ENCODE measurements at regions not wholly inside any gene's neighbourhood (a gene's known extent, or its start where the extent isn't known, plus 50 kb on each side); places are given as distances from the start of the nearest gene placed in this dataset.
A peak's percentile ranks its signal among the peaks of the same experiment; 100 is the strongest.

DNA sequence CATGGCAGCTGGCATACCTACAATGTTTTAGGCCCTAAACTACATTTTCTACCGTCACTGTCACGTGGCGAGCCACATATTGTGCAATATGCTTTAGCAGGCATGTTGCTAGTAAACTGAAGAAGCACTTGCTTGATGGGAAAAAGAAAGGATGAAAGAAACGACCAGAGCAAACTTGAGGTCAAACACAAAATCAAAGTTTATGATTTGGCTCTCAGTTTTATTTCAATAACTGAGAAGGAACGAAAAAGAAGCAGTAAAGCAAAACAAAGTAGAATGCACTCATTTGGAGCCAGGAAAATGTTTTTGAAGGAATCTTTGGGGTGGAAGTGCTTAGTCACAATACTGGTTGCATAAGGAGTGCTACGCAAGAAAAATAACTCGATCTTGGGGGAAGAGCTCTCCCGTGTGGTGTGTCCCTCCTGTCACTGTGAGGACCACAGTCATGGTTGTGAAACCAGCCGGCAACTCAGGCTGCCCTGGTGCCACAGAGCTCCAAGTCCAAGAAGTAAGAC is 349.8 kb downstream of the RBM43 start:
- Histone ChIP-seq H3K36me3 (ENCODE audit: low read depth, low read length) (no peaks in the 10 kb centered on the region), H4K20me1 (ENCODE audit: low read length) (no peaks in the 10 kb centered on the region), H3K4me3 (ENCODE audit: low read length) (no peak overlapping the region), H3K9me3 (ENCODE audit: low read length) (no peaks in the 10 kb centered on the region), H3K27ac (ENCODE audit: low read length) (no peak overlapping the region), H2AFZ (ENCODE audit: low read length) (0 out of 2 replicates have a peak overlapping the region, but pooled peaks have one; percentile 39), H3K27me3 (ENCODE audit: low read length) (no peaks in the 10 kb centered on the region), H3K9ac (ENCODE audit: low read length) (no peak overlapping the region), H3K9me2 (replicated peaks; ENCODE audit: low read length) (no peaks in the 10 kb centered on the region), H3K79me2 (ENCODE audit: low read length) (no peaks in the 10 kb centered on the region), H3K4me1 (ENCODE audit: insufficient read depth, low read length) (peaks cover 6% of the 10 kb centered on the region), H3F3A (ENCODE audit: low read length, unreplicated experiment) (no peaks in the 10 kb centered on the region), H3K4me2 (ENCODE audit: low read length) (no peak overlapping the region)
- intact Hi-C loops (cut with micrococcal nuclease), result no loop called here
- ChIA-PET POLR2A (ENCODE audit: unreplicated experiment) (interaction anchor here (0.6 kb wide), 2 partner anchors 20 to 290 kb away, joined by 3 read pairs; no protein-coding TSS in a partner anchor), CTCF (no interaction called here)
- BruUV-seq (replicated peaks), result no TSS peak
- ATAC-seq (no peak), DNase-seq (peak; percentile 14)
- TF ChIP-seq, protein P1, sequence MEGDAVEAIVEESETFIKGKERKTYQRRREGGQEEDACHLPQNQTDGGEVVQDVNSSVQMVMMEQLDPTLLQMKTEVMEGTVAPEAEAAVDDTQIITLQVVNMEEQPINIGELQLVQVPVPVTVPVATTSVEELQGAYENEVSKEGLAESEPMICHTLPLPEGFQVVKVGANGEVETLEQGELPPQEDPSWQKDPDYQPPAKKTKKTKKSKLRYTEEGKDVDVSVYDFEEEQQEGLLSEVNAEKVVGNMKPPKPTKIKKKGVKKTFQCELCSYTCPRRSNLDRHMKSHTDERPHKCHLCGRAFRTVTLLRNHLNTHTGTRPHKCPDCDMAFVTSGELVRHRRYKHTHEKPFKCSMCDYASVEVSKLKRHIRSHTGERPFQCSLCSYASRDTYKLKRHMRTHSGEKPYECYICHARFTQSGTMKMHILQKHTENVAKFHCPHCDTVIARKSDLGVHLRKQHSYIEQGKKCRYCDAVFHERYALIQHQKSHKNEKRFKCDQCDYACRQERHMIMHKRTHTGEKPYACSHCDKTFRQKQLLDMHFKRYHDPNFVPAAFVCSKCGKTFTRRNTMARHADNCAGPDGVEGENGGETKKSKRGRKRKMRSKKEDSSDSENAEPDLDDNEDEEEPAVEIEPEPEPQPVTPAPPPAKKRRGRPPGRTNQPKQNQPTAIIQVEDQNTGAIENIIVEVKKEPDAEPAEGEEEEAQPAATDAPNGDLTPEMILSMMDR (conservative IDR thresholded peaks at IDR 0.05; ENCODE audit: low read depth, low read length), result no peak

DNA sequence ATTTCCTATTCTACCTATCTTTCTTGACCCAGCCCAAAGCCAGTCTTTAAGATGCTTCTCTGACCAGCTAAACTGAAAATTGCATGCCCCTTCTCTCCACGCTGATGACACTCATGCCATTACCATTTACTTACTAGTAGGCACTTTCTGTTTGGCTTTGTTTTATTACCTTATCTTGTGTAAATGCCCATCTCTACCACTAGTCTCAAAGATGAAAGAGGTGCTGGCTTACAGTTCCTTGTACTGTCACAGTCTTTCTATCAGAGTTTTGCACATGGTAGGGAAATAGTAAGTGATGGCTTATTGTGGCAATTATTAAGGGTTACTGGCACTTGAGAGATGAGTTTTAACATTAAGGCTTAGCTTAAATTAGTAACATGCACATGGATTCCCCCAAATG is 352.1 kb downstream of the RBM43 start:
- H3K27ac ChIP-seq (ENCODE audit: low read length), result no peak overlapping the region
- ChIA-PET CTCF (no interaction called here), POLR2A (ENCODE audit: unreplicated experiment) (no interaction called here)

DNA sequence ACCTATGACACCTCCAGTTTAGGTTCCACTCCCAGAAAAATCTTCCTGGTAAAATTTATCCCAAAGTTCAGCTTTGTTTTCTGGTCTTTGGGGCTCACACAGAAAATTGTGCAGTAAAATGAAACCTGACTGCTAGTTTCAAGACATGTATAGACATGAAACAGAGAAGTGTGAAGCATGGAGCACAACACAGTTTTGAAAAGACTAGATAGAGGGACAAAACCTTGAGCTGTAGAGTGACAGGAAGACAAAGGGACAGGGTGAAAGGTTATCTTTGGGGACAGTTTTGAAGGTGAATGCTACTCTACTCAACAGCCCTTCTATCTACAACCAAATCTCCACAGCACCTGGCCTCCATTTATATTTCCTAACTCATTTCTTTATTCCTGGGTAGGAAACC is 352.6 kb downstream of the RBM43 start:
- DNase-seq, result no peak
- intact Hi-C loops (cut with micrococcal nuclease), result no loop called here
- no peak overlapping the region for H3K4me3 ChIP-seq (ENCODE audit: low read length)
- no TSS peak for BruUV-seq (replicated peaks)
- no peaks in the 10 kb centered on the region for H3F3A ChIP-seq (ENCODE audit: low read length, unreplicated experiment)
- no peak overlapping the region for H3K27ac ChIP-seq (ENCODE audit: low read length)
- TF ChIP-seq, protein P1 (conservative IDR thresholded peaks at IDR 0.05; ENCODE audit: low read depth, low read length), result no peak
- TF ChIP-seq EZH2 (IDR thresholded peaks at IDR 0.05; ENCODE audit: low read length, unreplicated experiment), result no peak
- no peak for TF ChIP-seq EZH2phosphoT487 (IDR thresholded peaks at IDR 0.05; ENCODE audit: borderline replicate concordance, low read length)
- no peaks in the 10 kb centered on the region for H3K36me3 ChIP-seq (ENCODE audit: low read depth, low read length)
- H3K27me3 ChIP-seq (ENCODE audit: low read length), result no peaks in the 10 kb centered on the region
- H3K4me1 ChIP-seq (ENCODE audit: insufficient read depth, low read length), result no peaks in the 10 kb centered on the region
- no peaks in the 10 kb centered on the region for H3K9me3 ChIP-seq (ENCODE audit: low read length)
- no peaks in the 10 kb centered on the region for H4K20me1 ChIP-seq (ENCODE audit: low read length)
- H3K9me2 ChIP-seq (replicated peaks; ENCODE audit: low read length), result no peaks in the 10 kb centered on the region
- no peak overlapping the region for H2AFZ ChIP-seq (ENCODE audit: low read length)
- H3K79me2 ChIP-seq (ENCODE audit: low read length), result no peaks in the 10 kb centered on the region
- no peak overlapping the region for H3K9ac ChIP-seq (ENCODE audit: low read length)
- no peak for ATAC-seq
- ChIA-PET POLR2A (ENCODE audit: unreplicated experiment) (no interaction called here), CTCF (no interaction called here)
- H3K4me2 ChIP-seq (ENCODE audit: low read length), result no peak overlapping the region

More for the DNA sequence above, 352.1 kb downstream of the RBM43 start:
- no peak overlapping the region for H3K9ac ChIP-seq (ENCODE audit: low read length)
- no peaks in the 10 kb centered on the region for H3K9me3 ChIP-seq (ENCODE audit: low read length)
- peak; percentile 9 for DNase-seq
- no peak overlapping the region for H3K4me2 ChIP-seq (ENCODE audit: low read length)
- no TSS peak for BruUV-seq (replicated peaks)
- TF ChIP-seq EZH2 (IDR thresholded peaks at IDR 0.05; ENCODE audit: low read length, unreplicated experiment) (no peak), EZH2phosphoT487 (IDR thresholded peaks at IDR 0.05; ENCODE audit: borderline replicate concordance, low read length) (no peak)
- TF ChIP-seq, protein P1 (conservative IDR thresholded peaks at IDR 0.05; ENCODE audit: low read depth, low read length), result no peak; the same call in 1 of the 2 replicates
- H3K36me3 ChIP-seq (ENCODE audit: low read depth, low read length), result no peaks in the 10 kb centered on the region
- no peaks in the 10 kb centered on the region for H4K20me1 ChIP-seq (ENCODE audit: low read length)
- no peaks in the 10 kb centered on the region for H3F3A ChIP-seq (ENCODE audit: low read length, unreplicated experiment)
- no peaks in the 10 kb centered on the region for H3K9me2 ChIP-seq (replicated peaks; ENCODE audit: low read length)
- H3K79me2 ChIP-seq (ENCODE audit: low read length), result no peaks in the 10 kb centered on the region
- ATAC-seq, result no peak
- no peaks in the 10 kb centered on the region for H3K27me3 ChIP-seq (ENCODE audit: low read length)
- no peak overlapping the region for H3K4me3 ChIP-seq (ENCODE audit: low read length)
- intact Hi-C loops (cut with micrococcal nuclease), result no loop called here
- no peak overlapping the region for H2AFZ ChIP-seq (ENCODE audit: low read length)
- H3K4me1 ChIP-seq (ENCODE audit: insufficient read depth, low read length), result no peaks in the 10 kb centered on the region

Data from PC-3 (cell line).